ENCODE measurements at regions not wholly inside any gene's neighbourhood (a gene's known extent, or its start where the extent isn't known, plus 50 kb on each side); places are given as distances from the start of the nearest gene placed in this dataset.

DNA sequence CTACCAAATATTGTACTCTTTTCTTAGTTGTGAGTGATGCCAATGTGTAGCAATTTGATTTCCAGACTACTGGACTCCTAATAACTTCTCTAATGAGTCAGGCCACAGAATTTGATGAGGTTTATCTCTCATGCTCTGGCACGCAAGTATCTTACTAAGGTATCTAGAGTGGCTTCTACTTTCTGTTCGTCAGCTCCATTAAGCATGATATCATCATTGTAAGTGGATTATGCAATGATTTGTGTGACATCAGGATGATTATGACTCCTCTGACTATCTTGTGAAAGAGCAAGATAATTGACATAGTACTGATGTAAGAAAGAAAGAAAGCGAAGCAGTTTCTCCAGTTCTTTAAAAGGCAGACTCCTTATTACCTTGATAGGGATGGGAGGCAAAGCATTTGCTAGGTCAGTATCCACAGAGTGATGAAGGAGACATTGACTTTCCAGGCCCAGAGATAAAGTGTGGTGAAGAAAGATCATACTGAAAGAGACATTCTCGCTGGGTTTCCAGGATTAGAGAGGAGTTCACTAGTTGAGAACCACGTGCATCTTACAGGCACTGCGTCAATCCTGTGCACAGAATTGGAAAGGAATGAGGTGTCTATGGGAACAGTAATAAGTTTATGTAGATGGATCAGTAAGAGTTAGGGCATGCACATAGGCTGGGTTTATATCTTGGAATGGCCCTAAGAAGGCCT, 161.9 kb upstream of the STK26 start:
- Histone ChIP-seq H3K27me3 (ENCODE audit: control insufficient read depth in 1 of 2, insufficient read depth in 2 of 2, low read length in 2 of 2) (no peaks in the 10 kb centered on the region), H3K4me2 (ENCODE audit: low read depth, low read length) (no peak overlapping the region), H2AFZ (ENCODE audit: low read length) (no peak overlapping the region), H3K27ac (ENCODE audit: extremely low read length, insufficient read depth, low read length) (no peak overlapping the region), H3K4me3 (replicated peaks in 1 of 3; ENCODE audit: insufficient read depth in 1 of 3, low read depth in 2 of 3, low read length in 3 of 3) (no peak overlapping the region), H3K79me2 (ENCODE audit: insufficient read depth, low read length) (no peaks in the 10 kb centered on the region), H3K36me3 (replicated peaks in 1 of 2; ENCODE audit: control insufficient read depth in 1 of 2, insufficient read depth in 2 of 2, low read length in 2 of 2) (no peaks in the 10 kb centered on the region), H3K9me3 (ENCODE audit: low read length) (no peaks in the 10 kb centered on the region), H3K9ac (ENCODE audit: insufficient read depth, low read depth, low read length) (no peak overlapping the region), H3K4me1 (ENCODE audit: insufficient read depth, low read length) (no peaks in the 10 kb centered on the region), H4K20me1 (ENCODE audit: insufficient read depth, low read length) (no peaks in the 10 kb centered on the region)
- DNase-seq (ENCODE audit: low spot score) (no peak), ATAC-seq (no peak), FAIRE-seq (no peak)
- 5% methylated on average over 6 of the region's 6 CpGs for WGBS (ENCODE audit: low lambda C conversion rate)
- in situ Hi-C loops (cut with HindIII; ENCODE audit: extremely low pct_ligation_motif_present, low pct_unique_long_range_greater_than_20kb), result no loop called here
- intact Hi-C loops (cut with micrococcal nuclease; ENCODE audit: unreplicated experiment), result no loop called here
- POLR2A ChIA-PET, result no interaction called here
- no TSS peak for BruUV-seq (replicated peaks)
- CTCF ChIA-PET (ENCODE audit: low intra/inter-chr PET ratio, low total read pairs), result no interaction called here
- TF ChIP-seq FIP1L1 (IDR thresholded peaks at IDR 0.05; ENCODE audit: borderline replicate concordance, insufficient read depth, low read depth, low read length) (no peak), ZSCAN20 (CRISPR knock-in tag; IDR thresholded peaks at IDR 0.05; ENCODE audit: borderline replicate concordance) (no peak), SMAD1 (CRISPR knock-in tag; IDR thresholded peaks at IDR 0.05; ENCODE audit: borderline replicate concordance, low read depth) (no peak), ZNF879 (CRISPR knock-in tag; IDR thresholded peaks at IDR 0.05) (no peak), ETV6 (CRISPR knock-in tag; conservative IDR thresholded peaks at IDR 0.05) (no peak), ZFP1 (CRISPR knock-in tag; IDR thresholded peaks at IDR 0.05) (no peak), MLLT10 (CRISPR knock-in tag; IDR thresholded peaks at IDR 0.05) (no peak), ZNF781 (CRISPR knock-in tag; IDR thresholded peaks at IDR 0.05; ENCODE audit: borderline replicate concordance, not compliant biosample characterization) (no peak), MED13 (CRISPR knock-in tag; IDR thresholded peaks at IDR 0.05) (no peak), BRCA1 (CRISPR knock-in tag; IDR thresholded peaks at IDR 0.05) (no peak)
- TF ChIP-seq, protein P1, sequence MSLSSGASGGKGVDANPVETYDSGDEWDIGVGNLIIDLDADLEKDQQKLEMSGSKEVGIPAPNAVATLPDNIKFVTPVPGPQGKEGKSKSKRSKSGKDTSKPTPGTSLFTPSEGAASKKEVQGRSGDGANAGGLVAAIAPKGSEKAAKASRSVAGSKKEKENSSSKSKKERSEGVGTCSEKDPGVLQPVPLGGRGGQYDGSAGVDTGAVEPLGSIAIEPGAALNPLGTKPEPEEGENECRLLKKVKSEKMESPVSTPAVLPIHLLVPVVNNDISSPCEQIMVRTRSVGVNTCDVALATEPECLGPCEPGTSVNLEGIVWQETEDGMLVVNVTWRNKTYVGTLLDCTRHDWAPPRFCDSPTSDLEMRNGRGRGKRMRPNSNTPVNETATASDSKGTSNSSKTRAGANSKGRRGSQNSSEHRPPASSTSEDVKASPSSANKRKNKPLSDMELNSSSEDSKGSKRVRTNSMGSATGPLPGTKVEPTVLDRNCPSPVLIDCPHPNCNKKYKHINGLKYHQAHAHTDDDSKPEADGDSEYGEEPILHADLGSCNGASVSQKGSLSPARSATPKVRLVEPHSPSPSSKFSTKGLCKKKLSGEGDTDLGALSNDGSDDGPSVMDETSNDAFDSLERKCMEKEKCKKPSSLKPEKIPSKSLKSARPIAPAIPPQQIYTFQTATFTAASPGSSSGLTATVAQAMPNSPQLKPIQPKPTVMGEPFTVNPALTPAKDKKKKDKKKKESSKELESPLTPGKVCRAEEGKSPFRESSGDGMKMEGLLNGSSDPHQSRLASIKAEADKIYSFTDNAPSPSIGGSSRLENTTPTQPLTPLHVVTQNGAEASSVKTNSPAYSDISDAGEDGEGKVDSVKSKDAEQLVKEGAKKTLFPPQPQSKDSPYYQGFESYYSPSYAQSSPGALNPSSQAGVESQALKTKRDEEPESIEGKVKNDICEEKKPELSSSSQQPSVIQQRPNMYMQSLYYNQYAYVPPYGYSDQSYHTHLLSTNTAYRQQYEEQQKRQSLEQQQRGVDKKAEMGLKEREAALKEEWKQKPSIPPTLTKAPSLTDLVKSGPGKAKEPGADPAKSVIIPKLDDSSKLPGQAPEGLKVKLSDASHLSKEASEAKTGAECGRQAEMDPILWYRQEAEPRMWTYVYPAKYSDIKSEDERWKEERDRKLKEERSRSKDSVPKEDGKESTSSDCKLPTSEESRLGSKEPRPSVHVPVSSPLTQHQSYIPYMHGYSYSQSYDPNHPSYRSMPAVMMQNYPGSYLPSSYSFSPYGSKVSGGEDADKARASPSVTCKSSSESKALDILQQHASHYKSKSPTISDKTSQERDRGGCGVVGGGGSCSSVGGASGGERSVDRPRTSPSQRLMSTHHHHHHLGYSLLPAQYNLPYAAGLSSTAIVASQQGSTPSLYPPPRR (CRISPR knock-in tag; IDR thresholded peaks at IDR 0.05; ENCODE audit: borderline replicate concordance), result no peak
- TF ChIP-seq, protein P2, sequence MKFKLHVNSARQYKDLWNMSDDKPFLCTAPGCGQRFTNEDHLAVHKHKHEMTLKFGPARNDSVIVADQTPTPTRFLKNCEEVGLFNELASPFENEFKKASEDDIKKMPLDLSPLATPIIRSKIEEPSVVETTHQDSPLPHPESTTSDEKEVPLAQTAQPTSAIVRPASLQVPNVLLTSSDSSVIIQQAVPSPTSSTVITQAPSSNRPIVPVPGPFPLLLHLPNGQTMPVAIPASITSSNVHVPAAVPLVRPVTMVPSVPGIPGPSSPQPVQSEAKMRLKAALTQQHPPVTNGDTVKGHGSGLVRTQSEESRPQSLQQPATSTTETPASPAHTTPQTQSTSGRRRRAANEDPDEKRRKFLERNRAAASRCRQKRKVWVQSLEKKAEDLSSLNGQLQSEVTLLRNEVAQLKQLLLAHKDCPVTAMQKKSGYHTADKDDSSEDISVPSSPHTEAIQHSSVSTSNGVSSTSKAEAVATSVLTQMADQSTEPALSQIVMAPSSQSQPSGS (CRISPR knock-in tag; IDR thresholded peaks at IDR 0.05), result no peak
- TF ChIP-seq, protein P3, sequence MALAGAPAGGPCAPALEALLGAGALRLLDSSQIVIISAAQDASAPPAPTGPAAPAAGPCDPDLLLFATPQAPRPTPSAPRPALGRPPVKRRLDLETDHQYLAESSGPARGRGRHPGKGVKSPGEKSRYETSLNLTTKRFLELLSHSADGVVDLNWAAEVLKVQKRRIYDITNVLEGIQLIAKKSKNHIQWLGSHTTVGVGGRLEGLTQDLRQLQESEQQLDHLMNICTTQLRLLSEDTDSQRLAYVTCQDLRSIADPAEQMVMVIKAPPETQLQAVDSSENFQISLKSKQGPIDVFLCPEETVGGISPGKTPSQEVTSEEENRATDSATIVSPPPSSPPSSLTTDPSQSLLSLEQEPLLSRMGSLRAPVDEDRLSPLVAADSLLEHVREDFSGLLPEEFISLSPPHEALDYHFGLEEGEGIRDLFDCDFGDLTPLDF (CRISPR knock-in tag; IDR thresholded peaks at IDR 0.05), result no peak
- TF ChIP-seq, protein P4, sequence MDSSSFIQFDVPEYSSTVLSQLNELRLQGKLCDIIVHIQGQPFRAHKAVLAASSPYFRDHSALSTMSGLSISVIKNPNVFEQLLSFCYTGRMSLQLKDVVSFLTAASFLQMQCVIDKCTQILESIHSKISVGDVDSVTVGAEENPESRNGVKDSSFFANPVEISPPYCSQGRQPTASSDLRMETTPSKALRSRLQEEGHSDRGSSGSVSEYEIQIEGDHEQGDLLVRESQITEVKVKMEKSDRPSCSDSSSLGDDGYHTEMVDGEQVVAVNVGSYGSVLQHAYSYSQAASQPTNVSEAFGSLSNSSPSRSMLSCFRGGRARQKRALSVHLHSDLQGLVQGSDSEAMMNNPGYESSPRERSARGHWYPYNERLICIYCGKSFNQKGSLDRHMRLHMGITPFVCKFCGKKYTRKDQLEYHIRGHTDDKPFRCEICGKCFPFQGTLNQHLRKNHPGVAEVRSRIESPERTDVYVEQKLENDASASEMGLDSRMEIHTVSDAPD (CRISPR knock-in tag; IDR thresholded peaks at IDR 0.05), result no peak
- TF ChIP-seq, protein P5, sequence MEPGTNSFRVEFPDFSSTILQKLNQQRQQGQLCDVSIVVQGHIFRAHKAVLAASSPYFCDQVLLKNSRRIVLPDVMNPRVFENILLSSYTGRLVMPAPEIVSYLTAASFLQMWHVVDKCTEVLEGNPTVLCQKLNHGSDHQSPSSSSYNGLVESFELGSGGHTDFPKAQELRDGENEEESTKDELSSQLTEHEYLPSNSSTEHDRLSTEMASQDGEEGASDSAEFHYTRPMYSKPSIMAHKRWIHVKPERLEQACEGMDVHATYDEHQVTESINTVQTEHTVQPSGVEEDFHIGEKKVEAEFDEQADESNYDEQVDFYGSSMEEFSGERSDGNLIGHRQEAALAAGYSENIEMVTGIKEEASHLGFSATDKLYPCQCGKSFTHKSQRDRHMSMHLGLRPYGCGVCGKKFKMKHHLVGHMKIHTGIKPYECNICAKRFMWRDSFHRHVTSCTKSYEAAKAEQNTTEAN (CRISPR knock-in tag; conservative IDR thresholded peaks at IDR 0.05), result no peak

Data from HepG2 (cell line).